Thoracic aorta (tissue), 2 donors: ENCODE measurements at regions not wholly inside any gene's neighbourhood (a gene's known extent, or its start where the extent isn't known, plus 50 kb on each side); places are given as distances from the start of the nearest gene placed in this dataset.

ENCODE experiments used
- ATAC-seq: fragments of 150-250 bp; one replicate; pipeline ENCODE4 v1.8.0; 2017; ENCODE audit warnings: low read depth; ENCODE audit not compliant: insufficient number of reproducible peaks, low FRiP score
- DNase-seq: peaks from one replicate; pipeline ENCODE4 v3.0.0-alpha.2; 2020; ENCODE audit warnings: low spot score
- H3K27ac ChIP-seq, 2 donors: fragments of 200-600 bp; sonication (generic); 1 replicate in 1 of 2; 2 replicates in 1 of 2; pipeline ENCODE4 v1.5.1; 2016; ENCODE audit warnings: mild to moderate bottlenecking in 2 of 2, moderate library complexity in 2 of 2
- H3K27me3 ChIP-seq: fragments of 200-600 bp; sonication (generic); replicated peaks from 2 replicates; pipeline ENCODE4 v1.6.0; 2016; ENCODE audit warnings: mild to moderate bottlenecking; ENCODE audit not compliant: insufficient read depth
- H3K36me3 ChIP-seq: fragments of 200-600 bp; sonication (generic); one replicate; pipeline ENCODE4 v1.5.1; 2016
- H3K4me1 ChIP-seq, 2 donors: fragments of 200-600 bp; sonication (generic); 1 replicate in 1 of 2; 2 replicates in 1 of 2; pipeline versions ENCODE4 v1.5.1 to v1.6.0; 2016; ENCODE audit warnings: low read depth in 2 of 2, mild to moderate bottlenecking in 1 of 2; ENCODE audit not compliant: control insufficient read depth in 1 of 2
- H3K4me3 ChIP-seq: fragments of 200-600 bp; sonication (generic); 2 replicates; pipeline ENCODE4 v1.5.1; 2016; ENCODE audit warnings: mild to moderate bottlenecking
- H3K9me3 ChIP-seq: fragments of 200-600 bp; sonication (generic); 2 replicates; pipeline ENCODE4 v1.5.1; 2016
- TF ChIP-seq, protein P1 (sequence below): fragments of 200-600 bp; sonication (generic); IDR thresholded peaks from one replicate; pipeline ENCODE4 v1.5.1; 2019; ENCODE audit warnings: antibody characterized with exemption

DNA sequence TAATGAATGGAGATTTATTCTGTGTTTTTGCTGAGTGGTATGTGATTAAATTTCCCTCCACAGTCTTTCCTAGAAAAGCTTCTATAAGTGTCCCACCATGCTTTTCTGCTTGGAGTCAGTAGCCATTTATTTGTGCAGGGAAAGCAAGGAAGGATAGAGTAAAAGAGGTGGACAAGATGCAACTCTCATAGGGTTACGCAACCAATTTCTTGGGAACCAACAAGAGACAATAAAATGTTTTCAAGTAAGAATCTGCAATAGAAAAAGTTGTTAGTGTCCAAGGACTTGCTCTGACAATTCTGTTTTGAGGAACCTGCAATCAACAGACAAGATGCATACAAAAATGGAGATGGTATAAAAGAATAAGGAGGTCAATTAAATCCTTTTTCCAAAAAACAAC lies 153.8 kb upstream of the MITF start:
- Histone ChIP-seq H3K36me3 (no peaks in the 10 kb centered on the region), H3K4me1 (no peaks in the 10 kb centered on the region), H3K4me3 (no peak overlapping the region), H3K27me3 (no peaks in the 10 kb centered on the region), H3K9me3 (peaks cover 24% of the 10 kb centered on the region), H3K27ac (no peak overlapping the region)
- ATAC-seq (no peak), DNase-seq (no peak)
- TF ChIP-seq, protein P1, sequence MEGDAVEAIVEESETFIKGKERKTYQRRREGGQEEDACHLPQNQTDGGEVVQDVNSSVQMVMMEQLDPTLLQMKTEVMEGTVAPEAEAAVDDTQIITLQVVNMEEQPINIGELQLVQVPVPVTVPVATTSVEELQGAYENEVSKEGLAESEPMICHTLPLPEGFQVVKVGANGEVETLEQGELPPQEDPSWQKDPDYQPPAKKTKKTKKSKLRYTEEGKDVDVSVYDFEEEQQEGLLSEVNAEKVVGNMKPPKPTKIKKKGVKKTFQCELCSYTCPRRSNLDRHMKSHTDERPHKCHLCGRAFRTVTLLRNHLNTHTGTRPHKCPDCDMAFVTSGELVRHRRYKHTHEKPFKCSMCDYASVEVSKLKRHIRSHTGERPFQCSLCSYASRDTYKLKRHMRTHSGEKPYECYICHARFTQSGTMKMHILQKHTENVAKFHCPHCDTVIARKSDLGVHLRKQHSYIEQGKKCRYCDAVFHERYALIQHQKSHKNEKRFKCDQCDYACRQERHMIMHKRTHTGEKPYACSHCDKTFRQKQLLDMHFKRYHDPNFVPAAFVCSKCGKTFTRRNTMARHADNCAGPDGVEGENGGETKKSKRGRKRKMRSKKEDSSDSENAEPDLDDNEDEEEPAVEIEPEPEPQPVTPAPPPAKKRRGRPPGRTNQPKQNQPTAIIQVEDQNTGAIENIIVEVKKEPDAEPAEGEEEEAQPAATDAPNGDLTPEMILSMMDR: no peak

DNA sequence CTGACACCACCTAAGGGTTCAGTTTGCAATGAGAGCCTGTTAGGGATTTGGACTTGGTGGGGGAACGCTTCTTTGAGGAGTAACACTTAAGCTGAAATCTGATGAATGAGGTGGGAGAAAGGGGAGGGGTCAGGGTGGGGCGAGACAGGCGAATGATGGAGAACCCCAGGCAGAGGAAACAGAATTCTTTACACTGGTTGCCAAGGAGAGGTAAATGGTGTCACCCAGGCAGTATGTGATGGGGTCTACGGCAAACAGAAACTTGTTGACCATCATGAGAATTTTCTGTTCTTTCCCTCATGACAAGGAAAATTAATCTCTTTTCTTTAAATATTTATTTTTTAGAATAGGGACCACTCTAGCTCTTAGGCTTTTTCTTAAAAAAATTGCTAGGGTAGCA lies 157.2 kb upstream of the MITF start:
- ATAC-seq: no peak
- H3K9me3 ChIP-seq: peaks cover 14% of the 10 kb centered on the region
- no peak overlapping the region for H3K4me3 ChIP-seq
- TF ChIP-seq, protein P1: no peak
- no peaks in the 10 kb centered on the region for H3K27me3 ChIP-seq
- H3K27ac ChIP-seq: no peak overlapping the region
- no peaks in the 10 kb centered on the region for H3K36me3 ChIP-seq
- no peaks in the 10 kb centered on the region for H3K4me1 ChIP-seq
- no peak for DNase-seq

DNA sequence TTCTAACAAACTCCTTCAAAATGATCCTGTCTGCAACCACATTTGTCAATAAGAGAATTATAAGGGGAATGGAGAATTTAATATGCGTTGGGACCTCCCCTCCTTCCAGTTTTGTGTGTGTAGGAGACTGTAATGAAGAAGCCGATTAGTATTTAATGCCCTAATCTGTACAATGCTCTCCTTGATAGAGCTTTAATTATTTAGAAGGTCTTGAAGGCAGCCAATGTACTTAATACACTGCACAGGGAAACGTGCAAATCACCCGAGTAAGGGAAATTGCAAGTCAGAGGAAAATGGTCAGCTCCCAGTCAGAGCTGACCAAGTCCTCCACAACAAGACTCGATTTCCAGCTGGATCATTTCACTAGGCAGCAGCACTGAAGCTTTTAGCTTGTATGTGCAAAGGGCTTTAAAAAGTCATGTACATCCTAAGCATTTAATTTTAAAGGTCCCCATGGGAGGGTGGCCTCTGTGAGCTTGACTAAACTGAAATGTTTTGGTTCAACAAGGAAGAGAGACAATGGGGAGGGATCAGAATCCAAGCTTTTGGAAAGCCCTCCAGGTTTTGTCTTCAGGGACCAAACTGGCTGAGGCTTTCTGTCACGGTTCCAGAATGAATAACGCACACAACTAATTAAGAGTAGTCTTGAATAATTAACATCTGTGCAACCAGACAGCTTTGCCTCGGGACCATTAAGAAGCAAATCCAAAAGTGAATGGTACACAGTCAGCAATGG lies 159.8 kb upstream of the MITF start:
- no peak overlapping the region for H3K27ac ChIP-seq
- H3K4me1 ChIP-seq: no peaks in the 10 kb centered on the region
- no peak for ATAC-seq
- DNase-seq: no peak
- no peaks in the 10 kb centered on the region for H3K36me3 ChIP-seq
- no peak overlapping the region for H3K4me3 ChIP-seq
- no peaks in the 10 kb centered on the region for H3K9me3 ChIP-seq
- H3K27me3 ChIP-seq: no peaks in the 10 kb centered on the region
- TF ChIP-seq, protein P1: no peak

DNA sequence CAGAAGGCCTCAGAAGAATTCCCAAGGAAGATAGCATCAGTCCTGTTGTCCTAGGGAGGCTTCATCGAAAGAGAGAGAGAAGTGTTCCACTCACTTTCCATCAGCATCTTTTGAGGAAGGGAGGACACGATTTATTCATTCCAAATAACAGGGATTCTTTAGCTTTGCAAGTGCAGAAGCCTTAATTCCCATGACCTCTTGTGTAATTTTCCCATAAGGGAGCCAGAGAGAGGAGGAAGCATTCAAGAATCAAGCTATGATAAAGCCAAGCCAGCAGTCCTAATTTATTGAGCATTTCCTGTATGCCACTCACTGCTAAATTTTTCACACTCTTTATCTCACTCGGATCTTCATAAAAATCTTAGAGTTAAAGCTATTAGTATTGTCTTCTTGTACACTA lies 169.7 kb upstream of the MITF start:
- TF ChIP-seq, protein P1: no peak
- DNase-seq (no peak), ATAC-seq (no peak)
- H3K9me3 ChIP-seq: no peaks in the 10 kb centered on the region
- no peaks in the 10 kb centered on the region for H3K27me3 ChIP-seq
- no peaks in the 10 kb centered on the region for H3K36me3 ChIP-seq
- peaks cover 0 to 7% of the 10 kb centered on the region in 2 donors for H3K4me1 ChIP-seq
- no peak overlapping the region for H3K4me3 ChIP-seq
- no peak overlapping the region for H3K27ac ChIP-seq

DNA sequence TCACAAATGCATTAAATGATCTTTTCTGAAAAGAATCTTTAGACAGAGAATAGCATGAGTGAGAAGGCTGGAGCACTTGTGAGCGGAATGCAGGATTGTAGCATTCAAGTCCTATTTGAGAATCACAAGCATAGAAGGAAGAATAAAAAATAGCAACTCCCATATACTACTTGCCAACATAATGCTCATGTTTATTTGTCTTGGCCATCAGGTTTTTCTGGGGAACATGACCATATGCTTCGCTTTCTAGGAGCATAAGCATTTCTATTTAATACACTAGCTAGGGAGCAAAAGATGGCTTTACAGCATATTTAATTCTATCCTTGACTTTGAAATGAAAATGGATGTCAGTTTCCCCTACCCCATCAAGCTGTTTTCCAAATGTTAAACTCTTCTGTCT lies 170.3 kb upstream of the MITF start:
- H3K27me3 ChIP-seq: no peaks in the 10 kb centered on the region
- DNase-seq (no peak), ATAC-seq (no peak)
- H3K4me3 ChIP-seq: no peak overlapping the region
- TF ChIP-seq, protein P1: no peak
- H3K27ac ChIP-seq: no peak overlapping the region
- H3K9me3 ChIP-seq: no peaks in the 10 kb centered on the region
- H3K36me3 ChIP-seq: no peaks in the 10 kb centered on the region
- peaks cover 0 to 7% of the 10 kb centered on the region in 2 donors for H3K4me1 ChIP-seq
